ENCODE measurements at regions not wholly inside any gene's neighbourhood (a gene's known extent, or its start where the extent isn't known, plus 50 kb on each side); places are given as distances from the start of the nearest gene placed in this dataset.
A peak's percentile ranks its signal among the peaks of the same experiment; 100 is the strongest.

GRCh38 chr5:91635950-91636734, 253.0 kb upstream of the ARRDC3 start:
- Histone ChIP-seq H3K36me3 (ENCODE audit: control insufficient read depth in 2 of 3, insufficient read depth in 3 of 3, low read length in 3 of 3) (no peaks in the 10 kb centered on the region), H3K9me3 (ENCODE audit: control insufficient read depth in 2 of 3, insufficient read depth in 1 of 3, low read length in 3 of 3) (no peaks in the 10 kb centered on the region), H3K4me3 (ENCODE audit: low read length in 3 of 3) (no peak overlapping the region), H3K9ac (ENCODE audit: low read length in 3 of 3) (no peak overlapping the region), H3K27me3 (ENCODE audit: control insufficient read depth, insufficient read depth, low read length) (no peaks in the 10 kb centered on the region), H3K27ac (ENCODE audit: low read depth in 2 of 2, low read length in 2 of 2) (no peak overlapping the region), H3K4me1 (ENCODE audit: control insufficient read depth in 2 of 3, insufficient read depth in 2 of 3, low read depth in 1 of 3, low read length in 3 of 3) (no peaks in the 10 kb centered on the region)
- no peak for TF ChIP-seq CTCF (IDR thresholded peaks at IDR 0.05; ENCODE audit: borderline replicate concordance, extremely low read depth, insufficient read depth)
- FAIRE-seq, result peak; percentile 76
- intact Hi-C loops (cut with DNase I), result no loop called here
- no peak for DNase-seq

GRCh38 chr5:91632871-91633270, 249.8 kb upstream of the ARRDC3 start:
- intact Hi-C loops (cut with DNase I), result no loop called here
- no peaks in the 10 kb centered on the region for H3K36me3 ChIP-seq (ENCODE audit: control insufficient read depth in 2 of 3, insufficient read depth in 3 of 3, low read length in 3 of 3)
- H3K4me3 ChIP-seq (ENCODE audit: low read length in 3 of 3), result no peak overlapping the region
- H3K27ac ChIP-seq (ENCODE audit: low read depth in 2 of 2, low read length in 2 of 2), result no peak overlapping the region
- no peaks in the 10 kb centered on the region for H3K27me3 ChIP-seq (ENCODE audit: control insufficient read depth, insufficient read depth, low read length)
- DNase-seq, result peak in 1 of 5 donors; percentile 3
- no peaks in the 10 kb centered on the region for H3K4me1 ChIP-seq (ENCODE audit: control insufficient read depth in 2 of 3, insufficient read depth in 2 of 3, low read depth in 1 of 3, low read length in 3 of 3)
- FAIRE-seq, result no peak
- no peak for TF ChIP-seq CTCF (IDR thresholded peaks at IDR 0.05; ENCODE audit: borderline replicate concordance, extremely low read depth, insufficient read depth)
- no peaks in the 10 kb centered on the region for H3K9me3 ChIP-seq (ENCODE audit: control insufficient read depth in 2 of 3, insufficient read depth in 1 of 3, low read length in 3 of 3)
- H3K9ac ChIP-seq (ENCODE audit: low read length in 3 of 3), result no peak overlapping the region

GRCh38 chr5:91611746-91612145, 228.6 kb upstream of the ARRDC3 start:
- intact Hi-C loops (cut with DNase I), result no loop called here
- FAIRE-seq (no peak), DNase-seq (no peak)

More at GRCh38 chr5:91611746-91612145, 228.6 kb upstream of the ARRDC3 start:
- Histone ChIP-seq H3K9me3 (ENCODE audit: control insufficient read depth in 2 of 3, insufficient read depth in 1 of 3, low read length in 3 of 3) (no peaks in the 10 kb centered on the region), H3K27ac (ENCODE audit: low read depth in 2 of 2, low read length in 2 of 2) (no peak overlapping the region), H3K4me1 (ENCODE audit: control insufficient read depth in 2 of 3, insufficient read depth in 2 of 3, low read depth in 1 of 3, low read length in 3 of 3) (no peaks in the 10 kb centered on the region), H3K27me3 (ENCODE audit: control insufficient read depth, insufficient read depth, low read length) (no peaks in the 10 kb centered on the region), H3K36me3 (ENCODE audit: control insufficient read depth in 2 of 3, insufficient read depth in 3 of 3, low read length in 3 of 3) (no peaks in the 10 kb centered on the region), H3K4me3 (ENCODE audit: low read length in 3 of 3) (no peak overlapping the region), H3K9ac (ENCODE audit: low read length in 3 of 3) (no peak overlapping the region)
- TF ChIP-seq CTCF (IDR thresholded peaks at IDR 0.05; ENCODE audit: borderline replicate concordance, extremely low read depth, insufficient read depth), result no peak
